GM18520 (cell line): ENCODE measurements at regions not wholly inside any gene's neighbourhood (a gene's known extent, or its start where the extent isn't known, plus 50 kb on each side); places are given as distances from the start of the nearest gene placed in this dataset.

Experiments
- ATAC-seq: cut with Tn5 transposase; IDR thresholded peaks from one replicate; pipeline ENCODE4 v1.9.1; 2021; ENCODE audit not compliant: unreplicated experiment

- no peak for ATAC-seq
Measured at GRCh38 chr6:142679907-142680700, 264.9 kb downstream of the HIVEP2 start.

GRCh38 chr6:142681099-142681498, 263.9 kb downstream of the HIVEP2 start:
- no peak for ATAC-seq

GRCh38 chr6:142682985-142683384, 262.0 kb downstream of the HIVEP2 start:
- ATAC-seq, result no peak

GRCh38 chr6:142683714-142684141, 261.2 kb downstream of the HIVEP2 start:
- no peak for ATAC-seq

GRCh38 chr6:142684371-142684770, 260.6 kb downstream of the HIVEP2 start:
- no peak for ATAC-seq

DNA sequence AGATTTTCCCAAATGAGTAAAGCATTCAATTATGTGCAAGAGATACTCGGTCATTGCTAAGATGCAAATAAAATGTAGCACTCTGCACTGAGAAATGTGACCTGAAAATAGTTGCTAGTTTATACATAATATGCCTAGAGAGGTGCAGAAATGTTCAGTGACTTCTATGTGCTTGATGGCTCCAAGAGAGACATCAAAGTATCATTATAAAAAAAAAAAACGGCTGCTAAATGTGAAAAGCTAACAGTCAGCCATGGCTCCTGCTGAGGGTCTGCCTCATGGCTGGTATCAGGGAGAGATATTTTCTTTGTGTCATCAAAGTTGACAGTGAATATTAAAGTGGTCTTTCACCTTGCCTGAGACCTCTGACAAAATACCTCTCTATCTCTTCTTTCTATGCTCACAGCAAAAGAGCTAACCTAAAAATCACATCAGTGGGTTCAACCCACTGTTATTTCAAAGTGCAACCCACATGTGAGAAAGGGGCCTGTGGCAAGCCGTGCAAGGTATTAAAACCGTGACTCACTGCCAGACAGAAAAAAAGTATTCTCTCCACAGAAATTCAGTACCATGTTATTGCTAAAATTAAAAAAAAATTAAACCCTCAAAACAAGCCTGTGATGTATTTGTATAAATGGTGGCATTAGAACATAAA, 259.0 kb downstream of the HIVEP2 start:
- ATAC-seq, result no peak

DNA sequence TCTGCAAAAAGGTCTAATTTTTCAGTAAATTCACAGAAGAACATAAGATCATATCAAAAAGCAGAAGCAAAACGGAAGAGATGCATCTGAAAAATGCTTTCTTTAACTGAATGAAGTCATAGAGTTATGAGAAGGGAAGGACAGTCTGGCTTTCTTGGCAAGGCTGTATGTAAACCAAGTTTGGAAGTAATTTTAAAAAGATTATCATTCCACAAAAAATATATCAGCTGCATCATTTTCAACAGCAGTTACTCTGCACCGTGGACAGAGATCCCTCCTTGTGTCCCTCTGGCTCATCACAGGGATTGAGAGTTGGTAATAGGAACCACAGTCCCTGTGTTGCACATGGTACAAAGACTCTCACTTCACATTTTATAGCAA, 258.5 kb downstream of the HIVEP2 start:
- no peak for ATAC-seq

DNA sequence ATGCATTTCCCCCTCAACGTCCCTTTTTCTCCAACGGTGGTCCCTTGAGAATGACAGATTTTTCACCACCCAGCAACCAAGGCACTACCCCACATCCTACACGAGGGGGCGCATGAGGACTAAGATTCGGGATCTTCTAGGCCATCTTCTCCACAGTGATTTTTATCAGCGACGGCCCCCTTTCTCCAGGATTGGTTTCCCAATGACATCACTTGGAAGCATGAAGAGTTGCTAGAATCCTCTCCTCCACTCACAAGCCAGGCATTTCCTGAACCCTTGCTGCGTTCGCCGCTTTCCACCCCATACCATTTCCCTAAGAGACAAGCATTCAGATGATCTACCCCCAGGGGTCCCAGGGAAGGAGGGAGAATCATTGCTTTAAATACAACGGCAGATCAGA, 252.0 kb downstream of the HIVEP2 start:
- ATAC-seq, result no peak

GRCh38 chr6:142693441-142693840, 251.5 kb downstream of the HIVEP2 start:
- no peak for ATAC-seq

DNA sequence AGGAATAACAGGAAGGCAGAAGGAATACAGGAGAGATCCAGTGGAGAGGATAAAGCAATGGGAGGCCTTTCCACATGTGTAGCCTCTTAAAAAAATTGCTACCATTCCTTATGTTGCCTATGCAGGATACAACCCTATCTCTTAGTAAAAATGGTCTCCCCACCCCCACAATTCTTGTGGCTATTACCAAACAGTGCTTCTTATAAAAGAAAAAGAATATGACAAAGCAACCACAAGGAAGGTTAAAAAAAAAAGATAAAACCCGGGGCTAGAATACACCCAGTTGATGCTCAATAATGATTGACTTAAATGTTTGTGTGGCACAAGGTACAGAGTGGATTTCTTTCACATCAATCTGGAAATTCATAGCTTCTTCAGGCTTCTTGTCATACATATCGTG, 250.9 kb downstream of the HIVEP2 start:
- ATAC-seq, result no peak

DNA sequence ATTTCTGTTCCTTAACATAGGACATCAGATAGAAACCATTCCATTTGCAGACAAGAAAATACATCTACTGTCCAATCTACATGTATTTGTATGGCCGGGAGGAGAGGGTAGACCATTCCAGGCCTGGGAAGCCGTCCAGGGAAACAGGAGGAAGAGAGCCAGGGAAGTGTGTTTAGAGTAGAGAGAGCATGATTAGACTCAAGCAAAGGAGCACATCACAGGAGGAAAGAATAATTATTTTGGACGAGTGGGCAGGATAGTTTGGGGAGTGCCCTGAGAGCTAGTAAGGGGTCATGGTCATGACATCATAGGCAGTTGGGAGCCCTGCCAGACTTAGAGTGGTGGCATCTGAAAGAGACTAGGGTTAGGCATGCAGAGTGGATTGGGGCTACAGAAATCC, 250.0 kb downstream of the HIVEP2 start:
- no peak for ATAC-seq

- ATAC-seq, result no peak
Measured at GRCh38 chr6:142696123-142697000, 248.6 kb downstream of the HIVEP2 start.

GRCh38 chr6:142697001-142697335, 248.0 kb downstream of the HIVEP2 start:
- ATAC-seq, result no peak

DNA sequence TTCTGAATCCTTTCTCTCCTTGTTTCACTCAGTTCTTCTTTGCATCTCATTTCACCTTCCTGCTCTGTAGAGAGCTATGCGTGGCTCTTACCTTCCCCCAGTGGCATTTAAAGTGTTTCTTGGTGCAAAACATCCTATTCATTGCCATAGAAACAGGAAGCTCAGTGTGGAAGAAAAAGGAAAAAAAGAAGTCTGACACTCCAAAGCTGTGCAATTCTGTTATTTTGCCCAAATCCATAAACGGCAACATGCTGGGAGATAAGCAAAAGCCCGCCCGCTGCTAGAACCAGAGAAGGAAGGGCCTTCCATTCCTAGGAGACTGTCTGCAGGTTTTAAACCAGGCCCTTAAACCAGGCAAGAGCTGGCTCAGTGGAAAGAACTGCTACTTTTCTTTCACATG, 247.1 kb downstream of the HIVEP2 start:
- ATAC-seq, result no peak

- ATAC-seq, result no peak
Measured at GRCh38 chr6:142698751-142699150, 246.2 kb downstream of the HIVEP2 start.

- ATAC-seq, result no peak
Measured at GRCh38 chr6:142699391-142699790, 245.6 kb downstream of the HIVEP2 start.

DNA sequence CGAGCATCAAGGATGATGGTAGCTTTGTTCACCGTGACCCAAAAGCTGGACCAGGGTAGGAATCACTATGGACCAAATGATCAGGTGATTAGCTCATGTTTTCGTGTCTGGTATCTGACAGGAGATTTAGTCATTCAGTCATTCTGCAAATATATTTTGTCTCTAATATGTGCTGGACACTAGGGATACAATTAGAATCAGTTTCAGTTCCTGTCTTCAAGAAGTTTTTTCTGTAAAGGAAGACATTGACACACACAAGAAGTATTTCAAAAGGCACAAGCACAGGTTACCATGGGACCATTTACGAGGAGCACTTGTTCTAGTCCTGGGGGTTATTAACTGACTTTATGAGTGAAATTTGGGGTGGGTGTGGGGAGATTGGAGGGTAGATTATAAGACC, 244.9 kb downstream of the HIVEP2 start:
- no peak for ATAC-seq

DNA sequence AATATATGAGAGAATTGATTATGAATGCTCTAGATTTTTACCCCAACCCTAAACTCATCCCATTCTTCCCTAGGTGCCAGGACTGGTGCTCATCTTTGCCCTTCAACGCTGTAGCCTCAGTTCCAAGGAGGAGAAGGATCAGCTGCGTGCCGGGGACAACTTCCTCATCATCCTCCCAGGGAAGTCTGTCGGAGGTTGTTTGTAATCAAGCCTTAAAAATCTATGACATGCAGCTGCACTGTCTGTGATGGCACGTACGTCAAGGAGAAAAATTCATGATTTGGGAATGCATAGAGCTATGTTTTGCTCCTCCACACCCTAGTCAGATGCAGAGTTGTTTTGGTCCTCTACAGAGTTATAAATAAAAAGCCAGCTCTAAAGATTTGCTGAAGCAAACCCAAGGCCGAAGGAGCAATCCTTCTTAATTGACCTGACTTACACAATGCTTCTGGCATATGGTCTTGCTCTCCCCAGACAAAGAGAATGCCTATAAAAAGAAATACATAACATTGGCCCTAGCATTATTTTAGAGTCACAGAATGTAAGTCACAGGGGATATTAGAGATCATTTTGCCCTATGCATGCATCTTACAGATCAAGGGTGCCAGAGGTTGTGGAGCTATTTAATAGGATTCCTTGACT, 244.2 kb downstream of the HIVEP2 start:
- ATAC-seq, result no peak
